Stimulated activated CD8-positive, alpha-beta memory T cell treated with anti-CD3 and anti-CD28 coated beads, Interleukin-12 subunit alpha, Interleukin-12 subunit beta, amount 100 ng/mL, for 24 hours (primary cell): ENCODE measurements at regions not wholly inside any gene's neighbourhood (a gene's known extent, or its start where the extent isn't known, plus 50 kb on each side); places are given as distances from the start of the nearest gene placed in this dataset.
"Not testable (repeated sequence)": the region's sequence is repeated elsewhere in the genome, so short reads cannot be mapped to it uniquely, and the experiment has no call there.

ENCODE experiments used
- DNase-seq: peaks from one replicate; pipeline ENCODE4 v3.0.0-alpha.2; 2020; ENCODE audit errors: extremely low read depth

DNA sequence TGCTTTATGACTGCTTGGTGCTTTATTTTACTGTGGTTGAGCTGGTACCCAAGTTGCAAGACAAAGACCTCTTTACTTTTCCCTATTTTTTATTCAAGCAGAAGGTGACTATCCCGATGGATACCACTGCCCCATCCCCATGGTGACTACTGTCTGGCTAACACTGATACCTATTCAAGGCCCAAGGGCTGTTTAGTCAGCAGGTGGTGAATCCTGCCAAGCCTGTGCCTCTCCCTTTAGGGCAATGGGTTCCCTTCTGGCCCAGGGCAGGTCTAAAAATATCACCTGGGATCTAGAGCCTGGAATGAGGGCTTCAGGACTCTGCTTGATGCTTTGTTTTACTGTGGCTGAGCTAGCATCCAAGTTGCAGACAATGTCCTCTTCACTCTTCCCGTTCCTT is 510.0 kb upstream of the GRAMD2B start:
- no peak for DNase-seq

DNA sequence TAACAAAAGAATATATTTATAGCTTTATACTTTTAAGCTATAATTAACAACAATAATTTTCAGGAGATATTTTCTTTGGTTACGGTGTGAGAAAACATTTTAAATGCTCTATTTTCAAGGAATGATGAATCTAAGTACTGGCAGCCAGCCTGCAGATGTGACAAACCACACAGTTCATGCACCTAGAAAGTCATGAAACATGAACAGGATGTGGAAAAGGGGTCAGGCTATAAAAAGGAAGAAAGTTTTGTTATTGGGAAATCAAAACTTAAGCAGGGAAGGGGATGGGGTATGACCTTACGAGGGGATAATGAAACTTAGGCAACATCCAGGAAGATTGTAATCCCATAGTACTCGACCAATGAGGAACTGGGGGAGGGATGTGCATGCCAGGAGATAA is 508.7 kb upstream of the GRAMD2B start:
- DNase-seq, result no peak

DNA sequence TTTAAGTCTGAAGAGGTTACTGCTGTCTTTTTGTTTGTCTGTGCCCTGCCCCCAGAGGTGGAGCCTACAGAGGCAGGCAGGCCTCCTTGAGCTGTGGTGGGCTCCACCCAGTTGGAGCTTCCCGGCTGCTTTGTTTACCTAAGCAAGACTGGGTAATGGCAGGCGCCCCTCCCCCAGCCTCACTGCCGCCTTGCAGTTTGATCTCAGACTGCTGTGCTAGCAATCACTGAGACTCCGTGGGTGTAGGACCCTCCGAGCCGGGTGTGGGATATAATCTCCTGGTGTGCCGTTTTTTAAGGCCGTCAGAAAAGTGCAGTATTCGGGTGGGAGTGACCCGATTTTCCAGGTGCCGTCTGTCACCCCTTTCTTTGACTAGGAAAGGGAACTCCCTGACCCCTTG is 499.3 kb upstream of the GRAMD2B start:
- not testable (repeated sequence) for DNase-seq

DNA sequence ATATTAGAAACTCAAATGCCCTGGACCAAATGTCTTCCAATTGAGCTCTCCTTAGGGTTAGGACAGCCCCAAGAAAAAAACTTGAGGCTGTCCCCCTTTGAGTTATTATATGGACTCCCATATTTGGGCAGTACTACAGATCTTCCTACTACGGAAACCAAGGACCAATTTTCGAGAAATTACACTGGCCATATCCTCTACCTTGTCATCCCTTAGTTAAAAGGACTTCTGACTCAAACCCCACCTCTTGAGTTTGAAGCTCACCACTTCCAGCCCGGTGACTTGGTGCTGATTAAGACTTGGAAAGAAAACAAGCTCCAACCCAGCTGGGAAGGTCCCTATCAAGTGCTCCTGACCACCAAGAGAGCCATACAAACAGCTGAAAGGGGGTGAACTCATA is 497.0 kb upstream of the GRAMD2B start:
- no peak for DNase-seq

DNA sequence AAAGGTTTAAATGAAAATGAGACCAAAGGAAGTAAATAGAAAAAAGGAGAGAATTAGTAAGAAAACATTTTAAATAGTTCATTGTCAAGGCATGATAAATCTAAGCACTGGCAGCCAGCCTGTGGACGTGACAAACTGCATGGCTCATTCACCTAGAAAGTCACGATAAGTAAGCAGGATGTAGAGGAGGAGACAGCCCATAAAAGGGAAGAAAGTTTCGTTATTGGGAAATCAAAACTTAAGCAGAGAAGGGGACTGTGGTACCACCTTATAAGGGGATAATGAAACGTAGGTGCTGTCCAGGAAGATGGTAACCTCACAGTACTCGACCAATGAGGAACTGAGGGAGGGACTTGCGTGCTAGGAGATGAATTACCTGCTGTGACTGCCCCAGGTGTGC is 494.5 kb upstream of the GRAMD2B start:
- DNase-seq, result no peak

DNA sequence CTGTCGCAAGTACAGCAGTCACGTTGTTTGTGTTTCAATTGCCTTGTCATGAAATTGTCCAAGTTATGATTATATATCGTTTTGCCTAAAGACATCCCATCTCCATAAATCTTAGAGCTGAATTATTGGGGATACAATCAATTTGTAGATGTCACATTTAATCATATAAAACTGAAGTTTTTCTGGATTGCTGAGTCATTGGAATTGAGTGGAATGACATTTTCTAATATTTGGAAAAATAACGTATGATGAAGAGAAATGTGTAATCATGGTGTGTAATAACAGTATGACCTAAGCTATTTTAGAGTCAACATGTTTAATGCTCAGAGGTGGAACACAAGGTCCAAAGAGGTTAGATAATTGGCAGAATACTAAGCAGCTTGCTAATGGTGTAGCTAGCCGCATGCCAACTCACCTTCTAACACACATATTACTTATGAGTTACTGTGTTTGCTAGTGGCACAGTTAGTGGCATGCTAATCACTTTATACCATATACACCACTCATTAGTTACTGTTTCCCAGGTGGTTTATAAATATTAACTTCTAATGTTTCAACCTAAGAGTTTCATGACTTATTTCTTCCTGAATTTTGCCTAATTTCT is 473.1 kb upstream of the GRAMD2B start:
- no peak for DNase-seq

DNA sequence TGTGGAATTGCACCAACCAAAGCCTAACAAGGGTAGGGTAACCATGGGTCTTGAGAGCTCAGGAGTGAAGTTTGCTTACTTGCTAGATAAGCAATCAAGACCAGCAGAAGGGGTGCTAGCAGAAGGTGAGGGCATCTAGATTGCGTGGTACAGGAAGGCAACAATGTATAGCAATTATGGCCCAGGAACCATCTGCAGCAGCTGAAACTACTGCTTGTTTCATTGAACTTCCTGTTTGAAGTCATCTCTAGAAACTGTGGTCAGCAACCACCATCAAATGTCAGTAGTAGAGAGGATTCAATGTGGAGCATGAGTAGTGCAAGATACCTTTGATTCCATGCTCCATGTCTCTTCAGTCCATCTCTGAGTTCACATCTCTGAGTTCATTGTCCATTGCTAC is 462.1 kb upstream of the GRAMD2B start:
- DNase-seq, result no peak

DNA sequence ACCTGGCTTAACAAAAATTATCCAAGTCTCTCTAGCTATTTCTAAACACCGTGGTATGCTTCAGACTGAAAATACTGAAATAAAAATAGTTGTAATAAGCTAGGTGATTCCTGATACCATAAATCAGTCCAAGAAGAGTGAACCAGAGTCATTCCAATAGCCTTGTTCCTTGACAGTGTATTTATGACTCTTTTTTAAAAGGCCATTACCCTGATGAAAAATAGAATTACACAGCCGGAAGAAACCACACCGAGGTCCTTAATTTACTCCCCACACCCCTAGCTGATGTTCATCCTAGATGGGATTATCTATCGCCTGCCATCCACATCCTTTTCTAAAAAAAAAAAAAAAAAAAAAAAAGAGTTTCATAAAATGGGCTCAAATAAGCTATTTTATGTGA is 457.6 kb upstream of the GRAMD2B start:
- DNase-seq, result no peak

DNA sequence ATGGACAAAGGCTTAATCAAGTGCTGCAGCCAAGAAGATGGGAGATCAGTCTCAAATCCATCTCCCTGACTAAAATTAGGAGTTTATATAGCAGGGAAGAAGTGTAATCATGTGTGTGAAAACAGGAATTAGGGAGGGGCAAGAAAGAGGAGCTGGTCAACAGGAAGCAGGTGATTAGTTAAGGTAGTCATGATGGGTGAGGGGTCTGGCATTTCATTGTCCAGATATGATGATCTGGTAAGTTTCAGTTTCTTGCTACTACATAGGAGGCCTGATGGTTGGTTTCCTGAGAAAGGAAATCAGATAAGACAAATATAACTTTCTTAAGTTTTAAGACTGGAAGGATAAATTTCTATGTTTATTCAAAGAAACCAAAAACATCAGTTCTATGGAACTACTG is 455.6 kb upstream of the GRAMD2B start:
- DNase-seq, result no peak

DNA sequence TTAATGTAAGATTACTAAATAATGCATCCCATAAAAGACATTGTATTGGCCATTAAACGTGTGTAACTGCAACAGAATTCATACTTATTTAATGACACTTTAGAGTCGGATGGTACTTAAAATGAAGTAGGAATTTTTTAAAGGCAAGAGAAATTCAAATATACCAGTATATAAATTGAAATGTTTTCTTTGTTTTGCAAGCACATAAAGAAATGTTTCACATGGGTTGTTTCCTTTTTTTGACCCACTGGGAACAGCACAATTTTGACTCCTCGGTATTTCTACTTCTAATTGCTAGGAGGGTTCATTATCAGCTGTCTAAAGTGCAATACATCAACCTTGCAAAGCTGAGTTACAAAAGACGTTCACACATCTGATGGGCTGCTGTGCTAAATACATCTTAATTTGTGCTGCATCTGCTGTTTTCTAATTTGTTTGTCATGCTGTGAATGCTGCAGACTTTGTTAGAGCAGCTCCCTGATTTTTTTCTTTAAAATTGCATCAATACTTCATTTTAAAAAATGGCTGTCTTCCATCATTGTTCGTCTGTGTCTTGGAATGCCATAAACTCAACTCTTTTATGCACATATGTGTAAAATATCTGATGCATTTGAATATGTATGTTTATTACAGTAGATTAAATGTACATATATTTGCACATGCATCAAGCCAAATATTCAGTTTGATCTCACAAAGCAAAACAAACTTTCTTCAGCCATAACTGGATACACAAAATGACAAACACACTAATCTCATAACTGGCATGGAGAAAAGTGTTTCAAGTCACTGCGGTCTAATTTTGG is 454.0 kb upstream of the GRAMD2B start:
- no peak for DNase-seq

DNA sequence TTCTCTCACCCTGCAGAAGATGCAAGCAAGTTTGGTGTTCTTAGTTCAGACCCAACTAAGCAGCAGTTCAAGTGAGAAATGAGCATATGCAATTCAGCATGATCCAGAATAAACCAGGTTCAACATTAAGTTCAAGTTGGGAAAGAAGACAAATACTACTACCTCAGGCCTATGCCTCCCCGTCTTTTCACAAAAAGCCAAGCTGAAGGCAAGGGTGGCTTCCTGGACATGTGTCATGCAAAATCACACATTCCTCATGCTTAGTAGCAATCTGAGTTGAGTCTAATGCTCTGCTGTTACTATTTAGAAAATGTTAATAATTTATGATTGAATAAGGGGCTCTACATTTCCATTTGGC is 453.4 kb upstream of the GRAMD2B start:
- no peak for DNase-seq

DNA sequence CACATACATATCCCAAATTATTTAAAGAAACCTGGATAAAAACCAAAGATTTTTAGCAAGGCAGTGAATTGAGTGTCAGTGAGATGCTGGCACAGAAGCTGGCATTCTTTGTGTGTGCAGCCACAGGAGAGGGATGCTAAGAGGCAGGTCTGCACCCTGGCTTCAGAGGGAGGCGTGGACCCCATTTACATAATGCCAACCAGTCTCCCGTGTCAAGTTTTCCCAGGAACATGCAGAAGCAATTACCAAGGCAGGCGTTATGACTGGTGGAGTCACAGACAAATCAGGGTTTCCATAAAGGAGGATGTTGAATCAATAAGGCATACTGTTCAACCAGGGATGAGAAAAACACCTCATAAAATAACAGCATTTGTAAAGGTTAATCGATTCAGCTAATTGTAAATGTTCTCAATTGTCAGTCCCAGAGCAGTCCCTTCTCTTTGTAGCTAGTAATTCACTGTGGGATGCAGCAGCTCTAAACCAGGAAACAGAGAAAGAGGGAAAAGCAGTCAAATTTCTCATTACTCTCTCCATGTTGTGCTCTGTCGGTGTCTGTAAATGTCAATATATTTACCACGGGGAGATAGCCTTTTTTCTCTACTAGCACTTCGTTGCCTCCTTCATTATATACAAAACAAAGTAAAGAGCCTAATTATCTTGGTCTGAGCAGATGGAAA is 452.4 kb upstream of the GRAMD2B start:
- no peak for DNase-seq

DNA sequence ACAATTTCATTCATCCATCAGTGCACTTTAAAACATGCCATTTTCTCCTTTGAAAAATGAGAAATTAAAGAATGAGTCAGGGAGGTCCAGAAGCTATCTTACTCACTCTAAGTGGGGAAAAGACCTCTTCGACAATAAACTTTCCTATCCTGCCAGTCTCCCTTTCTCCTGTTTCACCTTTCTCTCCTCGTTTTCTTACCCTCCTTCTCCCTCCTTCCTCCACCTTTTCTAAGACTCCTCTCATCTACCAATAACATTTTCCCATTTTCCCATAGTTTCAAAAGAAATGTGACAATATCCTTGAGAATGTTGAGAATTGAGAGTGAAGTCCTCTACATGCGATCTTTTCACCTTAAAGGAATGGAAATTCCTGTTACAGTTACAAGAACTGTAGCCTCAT is 450.5 kb upstream of the GRAMD2B start:
- no peak for DNase-seq

DNA sequence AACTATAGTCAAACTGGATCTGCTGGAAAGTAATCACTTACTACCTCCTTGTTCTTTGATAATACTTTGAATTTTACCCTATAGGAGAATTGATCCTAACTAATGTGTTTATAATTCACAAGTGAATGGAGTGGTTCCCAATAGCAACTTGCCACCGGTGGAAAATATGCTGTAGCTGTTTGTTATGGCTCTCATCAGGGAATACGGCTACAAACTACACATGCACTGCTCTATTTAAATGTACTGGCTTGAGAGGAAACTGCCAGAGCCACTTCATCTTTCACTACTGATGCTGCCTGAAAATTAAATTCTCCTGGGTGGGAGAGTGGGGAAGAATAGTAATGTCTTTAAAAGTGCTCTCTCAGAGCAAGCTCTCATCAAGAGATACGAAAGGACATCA is 448.5 kb upstream of the GRAMD2B start:
- no peak for DNase-seq

DNA sequence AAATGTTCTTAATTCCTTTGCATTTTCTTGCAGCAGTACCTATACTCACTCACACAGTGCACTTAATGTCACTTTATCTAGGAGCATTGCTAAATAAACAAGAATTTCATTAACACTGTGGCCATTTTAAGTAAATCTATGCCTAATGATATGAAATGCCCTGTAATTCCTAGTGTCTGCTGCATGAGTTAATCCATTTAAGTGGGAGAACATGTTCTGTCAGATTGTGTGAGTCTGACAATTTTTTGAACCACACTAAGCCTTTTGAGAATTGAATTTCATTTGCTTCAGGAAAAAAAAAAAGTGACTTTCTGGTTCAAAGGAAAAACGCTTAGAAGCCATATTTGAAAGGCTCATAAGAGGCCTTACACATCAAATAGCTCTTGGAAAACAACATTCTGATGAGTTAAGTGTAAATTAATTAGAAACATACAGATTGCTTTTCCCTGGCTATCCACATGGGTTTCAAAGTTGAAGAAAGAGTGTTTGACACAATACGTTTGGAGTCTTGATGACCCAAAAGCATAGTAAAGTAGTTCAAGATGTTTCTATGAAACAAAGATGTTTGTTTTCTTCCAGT is 446.7 kb upstream of the GRAMD2B start:
- DNase-seq, result no peak

DNA sequence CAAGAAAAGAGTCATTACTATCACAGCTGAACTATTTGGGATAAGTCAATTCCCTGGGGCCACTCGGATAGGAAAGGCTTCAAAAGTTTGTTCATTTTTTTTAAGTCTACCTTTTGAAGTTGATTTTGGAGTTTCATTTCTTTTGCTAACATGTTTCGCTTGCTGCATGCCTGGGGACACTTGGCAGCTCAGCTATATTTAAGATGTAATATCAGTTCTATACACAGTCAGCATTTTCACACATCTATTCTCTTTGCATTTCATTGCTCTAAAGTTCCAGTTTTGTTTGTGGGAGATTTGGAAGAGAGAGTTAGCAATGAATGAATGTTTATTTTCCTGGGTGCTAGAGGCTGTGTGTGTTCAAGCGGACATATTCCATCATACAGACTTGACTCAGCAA is 445.2 kb upstream of the GRAMD2B start:
- no peak for DNase-seq

DNA sequence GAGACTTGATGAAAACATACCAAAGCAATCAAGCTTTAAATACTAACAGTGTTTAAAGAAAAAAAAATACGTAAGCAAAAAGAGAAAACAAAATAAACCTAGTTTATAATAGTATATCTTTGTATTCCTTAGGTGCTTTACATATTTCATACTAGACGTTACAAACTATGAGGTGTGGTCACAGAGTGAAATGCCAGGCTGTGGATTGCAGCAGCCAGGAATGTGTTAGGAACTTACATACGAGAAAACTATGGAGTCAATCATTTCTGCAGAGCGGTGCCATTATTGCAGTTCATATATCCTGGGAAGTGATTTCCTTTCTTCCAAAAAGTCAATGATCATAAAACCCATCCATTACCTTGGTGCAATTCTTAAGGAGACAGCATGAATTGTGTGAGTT is 443.6 kb upstream of the GRAMD2B start:
- no peak for DNase-seq

DNA sequence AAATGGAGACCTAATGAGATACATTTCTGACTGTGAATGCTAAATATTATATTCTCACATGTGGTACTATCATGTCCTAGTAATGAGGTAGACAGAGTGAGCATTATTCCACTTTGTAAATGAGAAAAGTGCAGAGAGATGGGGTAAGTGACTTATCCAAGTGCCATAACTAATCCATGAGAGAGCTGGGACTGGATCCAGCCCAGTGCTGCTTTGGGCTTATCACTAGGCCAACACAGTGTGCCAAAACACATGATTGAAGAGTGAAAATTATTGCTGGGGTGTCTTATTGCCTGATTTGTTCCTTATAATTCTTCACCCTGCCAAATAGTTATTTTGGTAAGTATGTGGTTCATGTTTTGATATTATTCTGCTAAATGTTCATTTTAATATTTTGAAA is 442.2 kb upstream of the GRAMD2B start:
- DNase-seq, result no peak

DNA sequence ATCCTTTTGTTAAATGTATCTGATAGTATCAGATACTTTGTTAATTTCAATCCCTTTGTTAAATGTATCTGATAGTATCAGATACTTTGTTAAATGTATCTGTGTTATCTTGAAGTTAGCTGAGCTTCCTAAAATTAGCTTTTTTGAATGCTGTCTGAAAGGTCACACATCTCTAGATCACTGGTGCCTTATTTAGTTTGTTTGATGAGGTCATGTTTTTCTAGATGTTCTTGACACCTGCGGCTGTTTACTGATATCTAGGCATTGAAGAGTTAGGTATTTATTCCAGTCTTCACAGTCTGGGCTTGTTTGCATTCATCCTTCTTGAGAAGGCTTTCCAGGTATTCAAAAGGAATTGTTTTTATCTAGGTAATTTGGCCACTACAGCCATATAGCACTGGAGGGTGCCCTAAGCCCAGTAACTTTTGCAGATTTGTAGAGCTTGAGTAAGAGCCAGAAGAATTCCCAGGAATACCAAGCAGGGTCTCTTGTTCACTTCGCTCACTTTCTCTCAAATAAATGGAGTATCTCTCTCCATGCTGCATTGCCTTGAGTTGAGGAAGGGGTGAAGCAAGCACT is 435.4 kb upstream of the GRAMD2B start:
- no peak for DNase-seq

DNA sequence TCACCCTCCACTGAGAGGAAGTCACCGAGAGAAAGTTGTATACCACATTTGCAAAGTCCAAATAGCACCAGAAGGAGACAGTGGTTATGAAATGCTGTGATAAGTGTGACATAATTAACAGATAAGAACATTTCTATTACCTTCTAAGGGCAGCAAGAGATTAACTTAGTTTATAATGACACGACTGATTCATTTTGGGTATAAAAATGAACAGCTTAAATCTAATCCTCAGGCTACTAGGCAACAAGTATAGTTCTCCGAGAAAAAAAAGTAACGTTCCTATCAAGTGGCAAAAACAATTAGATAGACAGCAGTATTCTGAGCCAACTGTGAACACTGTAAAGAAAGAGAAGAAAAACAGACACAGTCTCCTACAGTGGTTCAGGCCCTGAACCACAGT is 431.2 kb upstream of the GRAMD2B start:
- no peak for DNase-seq

DNA sequence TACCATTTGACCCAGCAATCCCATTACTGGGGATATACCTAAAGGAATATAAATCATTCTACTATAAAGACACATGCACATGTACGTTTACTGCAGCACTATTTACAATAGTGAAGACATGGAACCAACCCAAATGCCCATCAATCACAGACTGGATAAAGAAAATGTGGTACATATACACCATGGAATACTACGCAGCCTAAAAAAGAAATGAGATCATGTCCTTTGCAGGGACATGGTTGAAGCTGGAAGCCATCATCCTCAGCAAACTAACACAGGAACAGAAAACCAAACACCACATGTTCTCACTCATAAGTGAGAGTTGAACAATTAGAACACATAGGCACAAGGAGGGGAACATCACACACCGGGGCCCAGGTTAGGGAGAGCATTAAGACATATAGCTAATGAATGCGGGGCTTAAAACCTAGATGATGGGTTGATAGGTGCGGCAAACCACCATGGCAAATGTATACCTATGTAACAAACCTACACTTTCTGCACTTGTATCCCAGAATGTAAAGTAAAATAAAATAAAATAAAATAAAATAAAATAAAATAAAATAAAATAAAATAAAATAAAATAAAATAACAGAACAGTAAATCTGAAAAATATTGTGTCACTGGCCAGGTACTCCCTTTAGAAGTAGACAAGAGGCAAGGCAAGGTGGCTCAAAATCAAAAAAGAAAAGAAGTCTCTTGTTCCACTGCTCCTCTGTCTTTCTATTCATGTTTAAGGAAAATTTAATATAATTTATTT is 423.8 kb upstream of the GRAMD2B start:
- DNase-seq, result not testable (repeated sequence)

DNA sequence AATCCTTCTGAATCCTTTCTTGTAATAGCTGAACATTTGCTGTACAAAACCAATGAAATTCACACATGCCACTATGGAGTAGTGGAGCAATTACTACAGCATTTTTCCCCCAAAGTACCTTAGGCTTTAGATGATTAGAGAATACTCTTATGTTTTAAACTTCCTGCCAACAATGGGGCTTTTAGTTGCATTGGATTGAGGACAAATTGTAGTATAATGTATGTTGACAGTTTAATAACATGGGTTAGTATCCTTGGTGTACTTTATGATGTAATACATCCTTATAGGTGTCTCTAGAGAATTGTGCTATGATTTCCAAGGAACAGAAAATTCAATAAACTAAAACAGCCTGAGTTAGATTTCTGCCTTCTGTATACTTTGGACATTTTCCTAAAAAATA is 422.7 kb upstream of the GRAMD2B start:
- DNase-seq, result no peak
